NT2/D1 (cell line): ENCODE measurements at regions not wholly inside any gene's neighbourhood (a gene's known extent, or its start where the extent isn't known, plus 50 kb on each side); places are given as distances from the start of the nearest gene placed in this dataset.

Experiments used
- DNase-seq: peaks from one replicate; pipeline ENCODE4 v3.0.0-alpha.2; 2011; ENCODE audit warnings: low read depth, low spot score
- H3K27me3 ChIP-seq: 2 replicates; pipeline ENCODE4 v1.6.0; 2011; ENCODE audit warnings: mild to moderate bottlenecking; ENCODE audit not compliant: insufficient read length, insufficient read depth
- H3K36me3 ChIP-seq: 2 replicates; pipeline ENCODE4 v1.6.1; 2011; ENCODE audit warnings: mild to moderate bottlenecking, low read length, mixed read lengths; ENCODE audit not compliant: insufficient read depth, insufficient read length
- H3K4me1 ChIP-seq: 2 replicates; pipeline ENCODE4 v1.5.1; 2011; ENCODE audit not compliant: insufficient read depth, insufficient read length
- H3K4me3 ChIP-seq: 2 replicates; pipeline ENCODE4 v1.5.1; 2011; ENCODE audit warnings: low read depth; ENCODE audit not compliant: insufficient read length
- H3K9ac ChIP-seq: 2 replicates; pipeline ENCODE4 v1.6.0; 2011; ENCODE audit warnings: low read depth; ENCODE audit not compliant: insufficient read length
- H3K9me3 ChIP-seq: 2 replicates; pipeline ENCODE4 v1.5.1; 2011; ENCODE audit warnings: mild to moderate bottlenecking, low read length; ENCODE audit not compliant: insufficient read depth
- SUZ12 ChIP-seq: IDR thresholded peaks from 2 replicates; pipeline ENCODE4 v1.6.1; 2011; ENCODE audit not compliant: insufficient read length, insufficient read depth; ENCODE audit errors: extremely low read depth
- YY1 ChIP-seq: IDR thresholded peaks from 2 replicates; pipeline ENCODE4 v1.6.1; 2011; ENCODE audit not compliant: insufficient read length, insufficient read depth
- ZNF274 ChIP-seq: IDR thresholded peaks from 2 replicates; pipeline ENCODE4 v1.6.1; 2011; ENCODE audit warnings: mild to moderate bottlenecking, low read depth, low read length

DNA sequence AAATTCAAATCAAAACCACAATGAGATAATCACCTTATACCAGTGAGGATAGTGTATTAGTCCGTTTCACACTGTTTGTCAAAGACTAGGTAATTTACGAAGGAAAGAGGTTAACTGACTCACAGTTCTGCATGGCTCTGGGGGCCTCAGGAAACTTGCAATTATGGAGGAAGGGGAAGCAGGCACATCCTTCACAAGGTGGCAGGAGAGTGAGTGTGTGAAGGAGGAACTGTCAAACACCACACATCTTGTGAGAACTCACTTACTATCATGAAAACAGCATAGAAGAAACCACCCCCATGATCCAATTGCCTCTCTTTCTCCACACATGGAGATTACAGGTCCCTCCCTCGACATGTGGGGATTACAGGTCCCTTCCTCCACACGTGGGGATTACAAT, 54.7 kb upstream of the TRPC5 start:
- Histone ChIP-seq H3K9ac (no peak overlapping the region), H3K27me3 (no peaks in the 10 kb centered on the region), H3K4me1 (no peaks in the 10 kb centered on the region), H3K4me3 (no peak overlapping the region), H3K9me3 (no peaks in the 10 kb centered on the region), H3K36me3 (no peaks in the 10 kb centered on the region)
- TF ChIP-seq SUZ12 (no peak), ZNF274 (no peak), YY1 (no peak)
- DNase-seq: no peak
